H54 (cell line): ENCODE measurements at regions not wholly inside any gene's neighbourhood (a gene's known extent, or its start where the extent isn't known, plus 50 kb on each side); places are given as distances from the start of the nearest gene placed in this dataset.

Experiments
- DNase-seq: peaks from one replicate; pipeline ENCODE4 v3.0.0; 2011; ENCODE audit warnings: low spot score, mixed read lengths; ENCODE audit not compliant: insufficient read length
- FAIRE-seq: peaks from 3 replicates; lab custom pipeline; 2011; peaks lifted over from hg19 to GRCh38; lab: Jason Lieb, UNC
- POLR2A ChIP-seq: IDR thresholded peaks from 2 replicates; pipeline ENCODE4 v1.6.1; 2011; ENCODE audit warnings: low read depth, mild to moderate bottlenecking, low read length

- TF ChIP-seq POLR2A: no peak
- no peak for FAIRE-seq
- no peak for DNase-seq
These were observed 1442.7 kb downstream of the TBC1D22A start for GRCh38 chr22:48205161-48205560.

- TF ChIP-seq POLR2A: no peak
- FAIRE-seq (no peak), DNase-seq (no peak)
These were observed 1441.8 kb downstream of the TBC1D22A start for GRCh38 chr22:48204296-48204695.

- TF ChIP-seq POLR2A: no peak
- DNase-seq (no peak), FAIRE-seq (no peak)
These were observed 1437.2 kb downstream of the TBC1D22A start for GRCh38 chr22:48199667-48200066.

GRCh38 chr22:48198489-48199459 lies 1436.3 kb downstream of the TBC1D22A start:
- FAIRE-seq: no peak
- DNase-seq: no peak

GRCh38 chr22:48197189-48197690 lies 1434.8 kb downstream of the TBC1D22A start:
- no peak for FAIRE-seq
- DNase-seq: no peak
- no peak for TF ChIP-seq POLR2A

More at GRCh38 chr22:48198489-48199459, 1436.3 kb downstream of the TBC1D22A start:
- no peak for TF ChIP-seq POLR2A

- TF ChIP-seq POLR2A: no peak
- no peak for FAIRE-seq
- DNase-seq: no peak
These were observed 1430.5 kb downstream of the TBC1D22A start for GRCh38 chr22:48192920-48193319.

GRCh38 chr22:48192071-48192470 lies 1429.6 kb downstream of the TBC1D22A start:
- no peak for TF ChIP-seq POLR2A
- DNase-seq: no peak
- FAIRE-seq: no peak

GRCh38 chr22:48188231-48188721 lies 1425.8 kb downstream of the TBC1D22A start:
- FAIRE-seq: no peak
- no peak for DNase-seq
- no peak for TF ChIP-seq POLR2A

GRCh38 chr22:48187356-48187755 lies 1424.9 kb downstream of the TBC1D22A start:
- FAIRE-seq (no peak), DNase-seq (no peak)
- no peak for TF ChIP-seq POLR2A

- no peak for FAIRE-seq
- TF ChIP-seq POLR2A: no peak
These were observed 1423.8 kb downstream of the TBC1D22A start for GRCh38 chr22:48186146-48186790.

GRCh38 chr22:48185071-48186055 lies 1422.9 kb downstream of the TBC1D22A start:
- no peak for DNase-seq
- FAIRE-seq: no peak
- TF ChIP-seq POLR2A: no peak

More at GRCh38 chr22:48186146-48186790, 1423.8 kb downstream of the TBC1D22A start:
- DNase-seq: no peak

- TF ChIP-seq POLR2A: no peak
- DNase-seq: no peak
- FAIRE-seq: no peak
These were observed 1420.7 kb downstream of the TBC1D22A start for GRCh38 chr22:48182846-48183805.
